ENCODE measurements at regions not wholly inside any gene's neighbourhood (a gene's known extent, or its start where the extent isn't known, plus 50 kb on each side); places are given as distances from the start of the nearest gene placed in this dataset.
"Not testable (repeated sequence)": the region's sequence is repeated elsewhere in the genome, so short reads cannot be mapped to it uniquely, and the experiment has no call there.

- DNase-seq = no peak
Observed at GRCh38 chr2:47295131-47295980, 73.8 kb upstream of the EPCAM start.

GRCh38 chr2:47293976-47294375 is 75.1 kb upstream of the EPCAM start:
- no peak for DNase-seq

- DNase-seq = no peak
Observed at GRCh38 chr2:47288864-47289263, 80.2 kb upstream of the EPCAM start.

GRCh38 chr2:47283659-47284058 is 85.5 kb upstream of the EPCAM start:
- no peak for DNase-seq

- DNase-seq = no peak
Observed at GRCh38 chr2:47282621-47283272, 86.4 kb upstream of the EPCAM start.

- DNase-seq = not testable (repeated sequence)
Observed at GRCh38 chr2:47279525-47279924, 89.6 kb upstream of the EPCAM start.

- no peak for DNase-seq
Observed at GRCh38 chr2:47277987-47278386, 91.1 kb upstream of the EPCAM start.

- DNase-seq = no peak
Observed at GRCh38 chr2:47277187-47277586, 91.9 kb upstream of the EPCAM start.

- no peak for DNase-seq
Observed at GRCh38 chr2:47276061-47276460, 93.0 kb upstream of the EPCAM start.

- DNase-seq = no peak
Observed at GRCh38 chr2:47274054-47274782, 94.9 kb upstream of the EPCAM start.

- no peak for DNase-seq
Observed at GRCh38 chr2:47272905-47273758, 96.0 kb upstream of the EPCAM start.

GRCh38 chr2:47272031-47272864 is 95.9 kb upstream of the CALM2 start:
- peak; percentile 32 for DNase-seq

- DNase-seq = peak; percentile 55
Observed at GRCh38 chr2:47271054-47272000, 95.0 kb upstream of the CALM2 start.

GRCh38 chr2:47270421-47270820 is 94.1 kb upstream of the CALM2 start:
- DNase-seq = no peak

GRCh38 chr2:47269316-47270232 is 93.3 kb upstream of the CALM2 start:
- no peak for DNase-seq

GRCh38 chr2:47267711-47268086 is 91.4 kb upstream of the CALM2 start:
- DNase-seq = no peak

GRCh38 chr2:47266939-47267710 is 90.8 kb upstream of the CALM2 start:
- DNase-seq = no peak

GRCh38 chr2:47265751-47266231 is 89.5 kb upstream of the CALM2 start:
- no peak for DNase-seq

GRCh38 chr2:47265158-47265557 is 88.8 kb upstream of the CALM2 start:
- DNase-seq = no peak
